ENCODE measurements at regions not wholly inside any gene's neighbourhood (a gene's known extent, or its start where the extent isn't known, plus 50 kb on each side); places are given as distances from the start of the nearest gene placed in this dataset.

GRCh38 chr5:8521991-8522390, 653.0 kb downstream of the MTRR start:
- no peak for TF ChIP-seq CTCF (IDR thresholded peaks at IDR 0.05)
- TF ChIP-seq EZH2phosphoT487 (IDR thresholded peaks at IDR 0.05) = no peak
- no peak for TF ChIP-seq EZH2 (IDR thresholded peaks at IDR 0.05)
